ENCODE measurements at regions not wholly inside any gene's neighbourhood (a gene's known extent, or its start where the extent isn't known, plus 50 kb on each side); places are given as distances from the start of the nearest gene placed in this dataset.

DNA sequence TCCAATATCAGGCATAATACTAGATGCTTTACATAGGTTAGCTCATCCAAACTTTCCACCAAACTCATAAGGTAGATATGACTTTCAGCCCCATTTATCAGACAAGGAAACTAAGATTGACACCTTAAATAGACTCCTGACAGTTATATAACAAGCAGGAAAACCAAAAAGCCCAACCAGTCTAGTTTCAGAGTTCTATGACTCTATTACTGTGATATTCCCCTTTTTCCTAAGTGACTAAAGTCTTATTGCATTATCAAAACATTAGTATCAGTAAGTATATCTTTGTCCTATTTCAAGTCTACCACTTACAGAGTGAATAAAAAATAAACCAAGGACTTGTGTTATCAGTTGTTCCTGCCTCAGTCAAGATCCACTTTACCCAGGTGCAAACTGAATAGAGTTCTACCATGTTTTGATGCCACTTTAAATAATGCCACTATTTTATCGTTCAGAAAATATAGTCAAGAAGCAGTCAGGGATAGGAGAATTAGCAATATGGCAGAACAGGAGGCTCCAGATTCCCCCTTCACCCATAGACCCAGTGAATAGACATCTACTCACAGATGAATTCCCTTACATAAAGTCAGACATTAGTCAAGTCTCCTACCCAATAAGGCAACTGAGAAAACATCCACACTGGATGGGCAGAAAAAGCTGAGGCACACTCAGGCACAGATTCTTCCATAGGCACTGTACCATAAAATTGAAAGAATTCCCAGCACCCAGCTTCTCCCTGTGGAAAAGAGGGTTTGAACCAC, 74.1 kb downstream of the CRPPA start:
- no peak for DNase-seq (ENCODE audit: low spot score)
- Mint-ChIP-seq H3K36me3 (peaks cover 23% of the 10 kb centered on the region), H3K27me3 (peaks cover 2 to 8% of the 10 kb centered on the region in 2 donors), H3K4me1 (ENCODE audit: low read depth in 2 of 2) (peaks cover 29 to 40% of the 10 kb centered on the region in 2 donors), H3K27ac (no peak overlapping the region), H3K9me3 (peaks cover 17% of the 10 kb centered on the region), H3K4me3 (peak overlapping the region; percentile 35)
- no peak for ATAC-seq

DNA sequence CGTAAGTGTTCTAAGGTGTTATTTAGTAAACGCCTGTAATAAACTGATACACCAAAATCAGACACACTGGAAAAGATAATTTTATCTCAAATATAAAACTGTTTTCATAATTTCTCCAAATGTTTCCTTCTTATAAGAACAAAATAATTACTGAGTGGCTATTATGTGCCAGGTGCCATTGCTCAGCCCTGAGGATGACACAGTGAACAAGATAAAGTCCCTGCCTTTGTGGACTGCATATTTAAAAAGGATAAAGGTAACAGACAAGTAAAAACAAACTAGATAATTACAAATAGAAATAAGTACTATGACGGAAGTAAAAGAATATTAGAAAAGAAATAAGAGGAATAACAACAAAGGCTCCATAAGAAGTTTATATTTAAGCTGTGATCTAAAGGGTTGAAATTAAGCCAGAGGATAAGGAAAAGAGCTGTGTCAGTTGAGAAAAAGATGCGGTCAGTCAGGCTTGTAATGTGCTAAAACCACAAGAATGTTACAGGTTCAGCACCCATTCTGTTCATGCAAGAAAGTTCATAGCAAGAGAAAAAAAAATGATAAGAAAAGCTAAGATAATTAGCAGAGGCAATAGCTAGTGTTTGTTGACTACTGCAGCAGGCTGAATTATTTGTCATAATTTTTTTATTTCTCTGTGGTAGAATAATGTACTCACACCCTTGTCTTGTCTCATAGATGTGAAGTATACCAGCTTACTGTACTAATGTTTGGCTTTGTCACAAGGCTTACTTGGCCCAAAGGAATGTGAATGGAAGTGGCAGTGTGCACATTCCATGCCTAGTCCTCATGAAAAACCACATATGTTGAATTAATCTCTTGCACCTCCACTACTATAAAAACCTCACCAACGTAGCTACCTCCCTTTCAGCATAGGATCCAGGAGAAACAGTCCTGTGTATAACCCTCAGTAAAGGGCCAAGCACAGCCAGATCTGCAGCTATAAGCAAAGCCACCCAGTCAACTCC, 75.1 kb downstream of the CRPPA start:
- DNase-seq (ENCODE audit: low spot score) (no peak), ATAC-seq (peak; percentile 74 to 81)
- Mint-ChIP-seq H3K9me3 (peaks cover 15% of the 10 kb centered on the region), H3K4me1 (ENCODE audit: low read depth in 2 of 2) (peaks cover 31 to 45% of the 10 kb centered on the region in 2 donors), H3K36me3 (peaks cover 23% of the 10 kb centered on the region), H3K4me3 (peak overlapping the region; percentile 35), H3K27ac (peak overlapping the region in 1 of 2 donors; percentile 28), H3K27me3 (peaks cover 4 to 8% of the 10 kb centered on the region in 2 donors)

DNA sequence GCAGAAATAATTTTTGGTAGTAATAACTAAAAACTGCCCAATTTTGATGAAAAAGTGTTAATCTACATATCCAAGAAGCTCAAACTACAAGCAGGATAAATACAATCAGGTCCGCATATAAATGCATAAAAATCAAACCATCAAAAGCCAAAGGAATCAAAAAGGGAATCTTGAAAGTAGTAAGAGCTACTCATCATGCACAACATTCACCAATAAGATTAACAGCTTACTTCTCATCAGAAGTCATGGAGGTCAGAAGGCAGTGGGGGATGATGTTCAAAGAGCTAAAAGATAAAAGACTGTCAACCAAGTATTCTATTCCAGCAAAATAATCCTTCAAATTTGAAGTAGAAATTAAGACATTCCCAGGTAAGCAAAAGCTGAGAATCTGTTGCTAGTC, 76.4 kb downstream of the CRPPA start:
- Mint-ChIP-seq H3K27ac (peak overlapping the region in 1 of 2 donors; percentile 12), H3K36me3 (peaks cover 23% of the 10 kb centered on the region), H3K4me3 (no peak overlapping the region), H3K4me1 (ENCODE audit: low read depth in 2 of 2) (peaks cover 25 to 39% of the 10 kb centered on the region in 2 donors), H3K27me3 (peaks cover 4 to 8% of the 10 kb centered on the region in 2 donors), H3K9me3 (peaks cover 11% of the 10 kb centered on the region)
- ATAC-seq (no peak), DNase-seq (ENCODE audit: low spot score) (no peak)

DNA sequence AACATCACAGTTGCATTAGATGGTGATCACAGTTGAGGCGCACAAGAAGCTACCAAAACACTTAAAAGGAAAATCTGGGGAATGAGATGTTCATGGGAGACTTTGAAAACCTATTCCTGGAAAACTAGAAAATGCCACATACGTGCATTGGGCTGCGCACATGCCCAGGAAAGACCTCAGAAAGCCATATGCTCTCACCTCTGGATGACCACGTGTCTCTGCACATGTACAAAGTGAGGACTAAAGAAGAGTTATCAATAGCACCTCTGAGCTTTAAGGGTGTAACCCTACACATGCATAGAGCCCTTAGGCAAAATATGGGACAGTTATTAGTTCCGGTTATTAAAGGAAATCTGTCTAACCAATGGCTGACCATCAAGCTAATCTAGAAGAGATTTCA, 77.7 kb downstream of the CRPPA start:
- H3K9me3 Mint-ChIP-seq, result peaks cover 4% of the 10 kb centered on the region
- H3K27ac Mint-ChIP-seq, result no peak overlapping the region
- ATAC-seq (no peak), DNase-seq (ENCODE audit: low spot score) (no peak)
- H3K36me3 Mint-ChIP-seq, result peaks cover 14% of the 10 kb centered on the region
- peaks cover 23 to 32% of the 10 kb centered on the region in 2 donors for H3K4me1 Mint-ChIP-seq (ENCODE audit: low read depth in 2 of 2)
- no peak overlapping the region for H3K4me3 Mint-ChIP-seq
- peaks cover 0 to 2% of the 10 kb centered on the region in 2 donors for H3K27me3 Mint-ChIP-seq

DNA sequence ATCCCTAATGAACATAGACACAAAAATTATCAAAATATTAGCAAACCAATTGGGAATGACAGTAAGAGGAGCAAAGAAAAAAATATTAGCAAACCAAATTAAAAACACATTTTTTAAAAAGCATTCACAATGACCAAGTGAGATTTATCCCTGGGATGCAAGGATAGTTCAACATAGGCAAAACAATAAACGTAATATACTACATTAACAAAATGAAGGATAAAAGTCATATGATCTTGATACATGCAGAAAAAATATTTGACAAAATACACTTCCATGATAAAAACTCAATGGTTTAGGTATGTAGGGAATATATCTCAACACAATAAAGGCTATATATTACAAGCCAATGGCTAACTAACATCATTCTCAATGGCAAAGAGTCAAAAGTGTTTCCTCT, 83.3 kb downstream of the CRPPA start:
- peaks cover 6% of the 10 kb centered on the region for H3K36me3 Mint-ChIP-seq
- no peak overlapping the region for H3K4me3 Mint-ChIP-seq
- peaks cover 0 to 2% of the 10 kb centered on the region in 2 donors for H3K27me3 Mint-ChIP-seq
- DNase-seq (ENCODE audit: low spot score), result no peak
- H3K27ac Mint-ChIP-seq, result no peak overlapping the region
- H3K4me1 Mint-ChIP-seq (ENCODE audit: low read depth in 2 of 2), result peaks cover 6 to 16% of the 10 kb centered on the region in 2 donors
- no peak for ATAC-seq
- H3K9me3 Mint-ChIP-seq, result peaks cover 4% of the 10 kb centered on the region

DNA sequence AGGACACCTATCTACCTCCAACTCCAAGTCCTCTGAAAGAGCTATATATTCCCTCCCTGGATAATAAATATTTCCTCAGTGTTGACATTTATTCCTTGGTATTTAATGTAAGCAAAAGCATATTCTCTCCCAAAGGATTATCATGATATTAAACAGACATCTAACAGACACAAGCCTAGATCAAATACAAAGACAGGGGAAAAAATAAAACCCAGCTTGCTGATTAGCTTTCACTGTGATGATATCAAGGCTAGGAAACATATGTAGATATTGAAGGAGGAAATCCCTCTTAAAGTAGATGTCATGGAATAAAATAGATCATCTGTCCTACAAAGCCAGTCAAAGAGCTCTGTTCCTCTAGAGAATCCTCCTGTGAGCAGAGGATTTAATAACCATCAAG, 95.2 kb downstream of the CRPPA start:
- Mint-ChIP-seq H3K27me3 (no peaks in the 10 kb centered on the region), H3K27ac (no peak overlapping the region), H3K4me1 (ENCODE audit: low read depth in 2 of 2) (no peaks in the 10 kb centered on the region), H3K4me3 (no peak overlapping the region), H3K36me3 (peaks cover 4% of the 10 kb centered on the region), H3K9me3 (no peaks in the 10 kb centered on the region)
- DNase-seq (ENCODE audit: low spot score) (no peak), ATAC-seq (no peak)

DNA sequence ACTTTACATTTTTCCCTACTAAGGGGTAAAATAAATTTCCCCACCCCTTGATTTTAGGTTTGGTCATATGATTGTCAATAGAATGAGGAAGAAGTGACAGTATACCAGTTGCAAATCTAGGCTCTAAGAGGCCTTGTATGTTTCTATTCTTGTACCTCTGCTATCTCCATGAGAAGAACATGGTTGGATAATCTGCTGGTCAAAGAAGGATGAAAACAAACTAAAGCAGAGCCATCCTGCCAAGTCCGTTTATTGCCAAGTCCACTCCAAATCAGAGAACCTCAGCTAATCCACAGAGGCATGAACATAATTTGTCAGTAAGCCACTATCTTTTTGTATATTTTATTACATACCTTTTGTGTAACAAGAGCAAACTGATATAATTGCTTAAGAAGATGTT, 98.0 kb downstream of the CRPPA start:
- H3K9me3 Mint-ChIP-seq, result peaks cover 2% of the 10 kb centered on the region
- ATAC-seq, result no peak
- H3K27me3 Mint-ChIP-seq, result no peaks in the 10 kb centered on the region
- no peaks in the 10 kb centered on the region for H3K4me1 Mint-ChIP-seq (ENCODE audit: low read depth in 2 of 2)
- H3K36me3 Mint-ChIP-seq, result peaks cover 6% of the 10 kb centered on the region
- H3K4me3 Mint-ChIP-seq, result no peak overlapping the region
- DNase-seq (ENCODE audit: low spot score), result no peak
- no peak overlapping the region for H3K27ac Mint-ChIP-seq

DNA sequence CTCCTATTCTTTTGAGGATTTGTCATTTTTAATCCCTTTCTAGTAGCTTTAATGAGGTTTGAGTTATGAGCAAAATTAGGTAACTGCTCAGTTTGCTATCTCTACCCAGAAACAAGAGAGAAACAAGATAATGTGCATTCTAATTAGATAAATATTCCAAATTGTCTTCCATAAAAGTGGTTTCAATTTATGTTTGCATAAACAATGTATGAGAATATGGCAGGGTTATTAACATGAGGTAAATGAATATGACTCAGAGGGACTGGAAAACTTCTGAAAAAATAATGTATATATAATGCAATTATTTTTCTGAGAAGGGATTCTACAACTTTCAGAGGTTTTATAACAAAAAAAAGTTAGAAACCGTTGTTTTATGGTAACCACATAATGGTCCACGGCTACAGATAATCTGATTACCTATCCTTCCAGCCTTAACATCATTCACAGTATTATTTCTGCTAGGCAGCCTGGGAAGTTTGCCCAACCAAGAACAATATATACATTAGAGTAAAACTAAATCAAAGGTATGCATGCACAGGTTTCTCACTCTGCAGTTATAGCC, 101.2 kb downstream of the CRPPA start:
- no peaks in the 10 kb centered on the region for H3K27me3 Mint-ChIP-seq
- no peak overlapping the region for H3K27ac Mint-ChIP-seq
- peaks cover 4% of the 10 kb centered on the region for H3K9me3 Mint-ChIP-seq
- H3K4me3 Mint-ChIP-seq, result no peak overlapping the region
- ATAC-seq, result no peak
- no peaks in the 10 kb centered on the region for H3K4me1 Mint-ChIP-seq (ENCODE audit: low read depth in 2 of 2)
- DNase-seq (ENCODE audit: low spot score), result no peak
- peaks cover 8% of the 10 kb centered on the region for H3K36me3 Mint-ChIP-seq

DNA sequence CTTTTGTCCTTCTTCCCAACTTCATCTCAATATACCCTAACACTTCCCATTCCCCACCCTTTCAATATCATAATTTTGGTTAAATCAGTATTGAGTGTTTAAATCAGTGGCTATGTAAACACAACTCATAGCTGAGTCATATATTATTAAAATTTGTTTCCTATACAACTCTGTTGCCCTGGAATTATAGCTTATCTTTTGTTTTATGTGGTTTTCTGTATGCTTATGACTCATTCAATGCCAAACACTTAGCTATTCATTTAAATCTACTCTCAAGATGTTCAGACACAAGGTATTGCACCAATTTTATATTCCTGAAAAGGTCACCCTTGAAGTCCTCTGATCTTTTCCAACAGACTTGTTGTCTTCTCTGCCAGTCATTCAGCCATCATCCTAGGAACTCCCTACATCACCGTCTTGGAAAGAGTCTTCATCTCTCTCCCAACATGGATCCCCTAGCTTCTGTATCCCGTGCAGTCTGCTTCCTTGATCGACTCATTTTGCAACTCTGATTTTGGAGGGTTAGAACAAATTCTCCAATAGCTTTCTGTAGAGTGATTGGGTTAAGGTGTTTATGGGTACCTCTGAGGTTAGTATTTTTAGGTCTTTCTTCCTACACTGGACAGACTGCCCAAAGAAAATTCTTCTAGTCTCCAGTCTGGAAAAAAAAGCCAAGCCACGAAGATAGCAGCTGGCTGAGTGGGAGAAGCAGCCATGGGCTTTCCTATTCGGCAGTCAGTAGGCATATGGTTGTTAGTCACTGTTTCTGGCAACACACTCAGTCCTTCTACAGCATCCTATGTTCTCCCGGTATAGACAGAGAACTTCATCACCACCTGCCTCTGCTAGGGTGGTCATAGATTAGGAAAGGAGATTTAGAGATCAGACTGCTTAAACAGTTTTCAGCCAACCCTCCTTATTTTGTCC, 102.1 kb downstream of the CRPPA start:
- Mint-ChIP-seq H3K4me3 (no peak overlapping the region), H3K9me3 (peaks cover 5% of the 10 kb centered on the region)
- no peak for DNase-seq (ENCODE audit: low spot score)

DNA sequence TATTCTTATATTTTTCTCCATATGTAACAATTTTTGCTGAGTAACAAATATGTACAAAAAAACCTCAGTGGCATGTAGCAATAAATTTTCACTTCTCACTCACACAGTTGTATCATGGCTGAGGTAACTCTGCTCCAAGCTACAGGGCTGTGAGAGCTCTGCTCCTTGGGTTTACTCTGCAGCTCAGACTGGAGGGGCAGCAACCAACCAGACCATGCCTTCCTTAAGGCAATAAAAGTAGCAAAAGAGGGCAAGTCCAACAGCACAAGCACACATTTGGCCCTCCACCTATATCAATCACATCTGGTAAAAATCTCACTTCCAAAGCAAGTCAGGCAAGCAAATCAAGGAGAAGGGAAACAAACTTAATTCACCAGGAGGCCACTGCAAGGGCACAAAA, 102.9 kb downstream of the CRPPA start:
- no peak overlapping the region for H3K4me3 Mint-ChIP-seq
- no peaks in the 10 kb centered on the region for H3K27me3 Mint-ChIP-seq
- no peak overlapping the region for H3K27ac Mint-ChIP-seq
- ATAC-seq, result no peak
- no peaks in the 10 kb centered on the region for H3K4me1 Mint-ChIP-seq (ENCODE audit: low read depth in 2 of 2)
- H3K9me3 Mint-ChIP-seq, result peaks cover 5% of the 10 kb centered on the region
- peaks cover 13% of the 10 kb centered on the region for H3K36me3 Mint-ChIP-seq
- DNase-seq (ENCODE audit: low spot score), result no peak

More for the DNA sequence above, 102.1 kb downstream of the CRPPA start:
- Mint-ChIP-seq H3K27ac (no peak overlapping the region), H3K36me3 (peaks cover 13% of the 10 kb centered on the region), H3K27me3 (no peaks in the 10 kb centered on the region), H3K4me1 (ENCODE audit: low read depth in 2 of 2) (no peaks in the 10 kb centered on the region)
- no peak for ATAC-seq

DNA sequence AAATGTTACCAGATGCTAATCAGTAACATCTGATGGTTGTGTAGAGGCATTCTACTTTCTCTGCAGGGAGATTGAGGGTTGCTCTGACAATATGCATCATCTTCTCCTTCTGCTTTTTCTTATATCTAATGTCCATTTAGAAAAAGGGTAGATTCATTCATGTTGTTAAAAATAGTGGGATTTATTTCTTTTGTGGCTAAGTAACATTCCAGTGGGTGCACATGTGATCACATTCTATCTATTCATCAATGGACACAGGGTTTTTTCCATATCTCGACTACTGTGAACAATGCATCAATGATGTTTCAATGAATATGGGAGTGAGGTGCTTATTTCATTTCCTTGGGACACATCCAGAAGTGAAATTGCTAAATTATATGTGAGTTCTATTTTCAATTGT, 103.9 kb downstream of the CRPPA start:
- no peak for ATAC-seq

DNA sequence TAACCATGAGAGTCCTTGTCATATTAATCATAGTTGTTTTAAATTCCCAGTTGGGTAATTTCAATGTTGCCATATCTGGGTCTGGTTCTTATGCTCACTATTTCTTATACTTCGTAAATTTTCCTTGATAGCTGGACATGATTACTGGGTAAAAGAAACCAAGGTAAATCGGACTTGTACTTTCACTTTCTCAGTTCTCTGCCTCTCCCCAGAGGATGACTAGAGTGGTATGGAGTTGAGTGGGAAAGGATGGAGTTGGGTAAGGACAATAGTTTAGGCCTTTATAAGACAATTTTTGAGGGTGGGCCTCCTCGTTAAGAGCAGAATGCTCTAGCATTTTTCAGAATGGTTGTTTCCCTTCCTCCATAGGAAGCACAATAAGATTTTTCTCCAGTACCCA, 106.1 kb downstream of the CRPPA start:
- DNase-seq (ENCODE audit: low spot score) (no peak), ATAC-seq (no peak)
- Mint-ChIP-seq H3K9me3 (peaks cover 5% of the 10 kb centered on the region), H3K36me3 (peaks cover 13% of the 10 kb centered on the region), H3K27me3 (no peaks in the 10 kb centered on the region), H3K4me1 (ENCODE audit: low read depth in 2 of 2) (no peaks in the 10 kb centered on the region), H3K27ac (no peak overlapping the region), H3K4me3 (no peak overlapping the region)

More for the DNA sequence above, 103.9 kb downstream of the CRPPA start:
- H3K4me1 Mint-ChIP-seq (ENCODE audit: low read depth in 2 of 2), result no peaks in the 10 kb centered on the region
- peaks cover 13% of the 10 kb centered on the region for H3K36me3 Mint-ChIP-seq
- no peak overlapping the region for H3K27ac Mint-ChIP-seq
- H3K4me3 Mint-ChIP-seq, result no peak overlapping the region
- H3K9me3 Mint-ChIP-seq, result peaks cover 5% of the 10 kb centered on the region
- DNase-seq (ENCODE audit: low spot score), result no peak
- no peaks in the 10 kb centered on the region for H3K27me3 Mint-ChIP-seq

DNA sequence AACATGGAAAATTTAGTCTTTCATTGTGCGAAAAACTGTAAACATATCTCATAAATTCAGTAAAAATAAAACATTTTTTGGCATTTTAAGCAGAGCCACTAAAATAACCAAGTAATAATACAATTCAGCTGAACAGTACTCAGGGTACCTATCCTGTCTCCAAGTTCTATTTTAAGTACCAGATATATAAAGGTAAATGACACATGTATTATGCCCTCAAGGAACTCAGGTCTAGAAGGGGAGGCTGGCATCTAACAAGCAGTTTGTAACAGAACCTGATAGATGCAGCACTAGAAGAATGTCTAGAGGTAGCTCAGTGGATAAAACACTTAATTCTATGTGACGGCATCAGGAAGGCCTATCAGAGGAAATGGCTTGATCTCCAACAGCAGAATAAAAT, 112.2 kb downstream of the CRPPA start:
- Mint-ChIP-seq H3K4me1 (ENCODE audit: low read depth in 2 of 2) (no peaks in the 10 kb centered on the region), H3K27me3 (peaks cover 0 to 2% of the 10 kb centered on the region in 2 donors), H3K27ac (no peak overlapping the region), H3K36me3 (no peaks in the 10 kb centered on the region), H3K9me3 (peaks cover 3% of the 10 kb centered on the region), H3K4me3 (no peak overlapping the region)
- no peak for DNase-seq (ENCODE audit: low spot score)
- ATAC-seq, result no peak
